HG02973 (cell line): ENCODE measurements at regions not wholly inside any gene's neighbourhood (a gene's known extent, or its start where the extent isn't known, plus 50 kb on each side); places are given as distances from the start of the nearest gene placed in this dataset.

Source experiments
- ATAC-seq: cut with Tn5 transposase; IDR thresholded peaks from one replicate; pipeline ENCODE4 v1.9.1; 2021; ENCODE audit warnings: moderate library complexity; ENCODE audit not compliant: unreplicated experiment

GRCh38 chr6:168886964-168887363, 366.7 kb downstream of the THBS2 start:
- no peak for ATAC-seq

- no peak for ATAC-seq
Observed at GRCh38 chr6:168885751-168886742, 367.6 kb downstream of the THBS2 start.

DNA sequence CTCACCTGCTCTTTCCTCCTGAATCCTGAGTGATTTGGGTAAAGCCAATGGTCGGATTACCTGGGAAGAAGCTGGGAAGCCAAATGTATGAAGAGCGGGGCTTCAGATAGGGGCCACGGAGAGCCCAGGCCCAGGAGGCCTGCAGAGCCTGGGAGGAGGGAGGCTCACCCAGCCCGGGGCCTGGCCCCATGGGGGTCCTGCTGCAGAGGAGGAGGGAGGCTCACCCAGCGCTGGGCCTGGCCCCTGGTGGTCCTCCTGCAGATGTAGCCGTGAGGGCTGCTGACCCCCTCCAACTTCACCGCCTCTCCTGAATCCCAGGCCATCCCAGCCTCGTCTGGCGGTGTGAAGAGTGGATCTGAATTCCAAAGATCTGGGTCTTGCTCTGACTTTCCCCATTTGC, 368.4 kb downstream of the THBS2 start:
- no peak for ATAC-seq

DNA sequence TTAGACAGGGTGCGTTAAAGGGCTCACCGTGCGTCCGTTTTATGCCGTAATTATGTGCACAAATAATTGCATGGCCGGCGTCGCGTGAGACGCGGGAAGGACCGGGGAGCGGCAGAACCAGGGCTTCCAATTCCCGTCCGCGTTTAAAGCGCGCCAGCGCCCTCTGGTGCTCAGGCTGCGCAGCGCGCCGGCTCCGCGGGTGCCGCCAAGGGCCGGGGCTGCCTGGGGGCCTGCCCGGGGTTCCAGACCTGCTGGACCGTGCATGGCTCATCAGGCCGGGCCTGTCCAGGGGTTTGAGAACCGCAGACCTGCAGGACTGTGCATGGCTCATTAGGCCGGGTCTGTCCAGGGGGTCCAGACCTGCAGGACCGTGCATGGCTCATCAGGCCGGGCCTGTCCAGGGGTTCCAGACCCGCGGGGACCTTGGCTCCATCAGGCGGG, 369.0 kb downstream of the THBS2 start:
- ATAC-seq = peak; percentile 89

DNA sequence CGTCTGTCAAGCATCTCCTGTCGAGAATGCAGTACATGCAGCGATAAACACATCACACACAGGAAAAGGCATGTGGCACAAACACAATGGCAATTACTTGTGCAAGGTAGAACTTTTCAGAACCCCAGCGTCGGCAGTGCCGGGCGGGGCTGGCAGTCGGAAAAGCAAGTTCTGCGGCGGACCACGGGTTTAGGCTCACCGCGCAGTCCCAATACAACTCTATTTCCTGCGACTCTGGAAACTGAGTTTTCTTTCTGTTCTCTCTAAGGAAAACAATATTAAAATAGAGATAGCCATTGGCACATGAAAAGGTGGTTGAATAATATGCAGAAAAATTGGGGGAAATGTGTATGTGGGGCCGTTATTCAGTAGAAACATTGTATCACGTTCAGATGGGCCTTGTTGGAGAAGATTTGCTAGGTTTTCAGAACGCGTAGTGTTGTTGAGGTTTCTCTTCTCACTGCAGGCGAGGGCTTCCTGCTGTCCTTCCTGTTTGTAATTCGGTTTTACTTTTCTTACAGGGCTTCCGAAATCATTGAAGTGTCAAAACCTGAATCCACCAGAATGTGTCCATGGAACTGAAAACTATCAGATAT, 369.5 kb downstream of the THBS2 start:
- ATAC-seq = peak; percentile 22

GRCh38 chr6:168883410-168884049, 370.1 kb downstream of the THBS2 start:
- ATAC-seq = no peak

DNA sequence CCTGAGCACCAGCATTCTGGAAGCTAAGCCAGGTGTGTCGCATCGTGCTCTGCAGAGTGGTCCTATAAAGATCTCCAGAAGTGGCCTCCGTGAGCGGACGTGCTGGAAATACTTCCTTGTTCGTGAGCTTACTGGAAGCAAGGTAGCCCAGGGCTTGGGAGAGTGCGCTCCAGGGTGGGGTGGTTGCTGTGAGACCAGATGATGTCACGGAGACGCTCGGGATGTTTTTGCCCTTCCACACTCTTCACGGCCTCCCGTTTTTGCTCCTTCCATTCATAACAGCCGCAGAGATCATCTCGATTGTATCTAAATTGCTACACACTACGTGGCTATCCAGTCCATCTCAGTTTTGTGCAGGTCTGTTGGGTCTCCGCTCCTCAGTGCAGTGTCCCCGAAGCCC, 373.4 kb downstream of the THBS2 start:
- ATAC-seq = no peak

DNA sequence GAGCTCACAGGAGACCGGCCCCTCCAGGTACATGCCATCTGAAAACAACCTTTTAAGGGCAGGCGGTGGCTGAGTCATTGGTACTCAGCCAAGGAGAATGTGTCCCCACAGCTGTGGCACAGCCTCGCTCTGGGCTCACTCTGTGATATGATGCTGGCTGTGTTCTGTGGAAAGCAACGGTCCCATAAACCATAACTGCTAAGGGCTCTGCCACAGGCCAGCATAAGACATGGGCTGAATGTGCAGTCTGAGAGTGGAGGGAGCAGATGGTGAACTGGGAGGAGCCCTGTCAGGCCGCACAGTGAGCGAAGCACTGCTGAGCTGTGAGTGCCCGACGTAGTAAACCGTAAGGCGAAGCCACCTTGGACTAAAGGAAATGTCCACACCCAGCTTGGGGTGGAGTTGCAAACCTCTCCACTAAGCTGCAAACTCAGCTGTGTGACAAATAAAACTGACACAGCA, 375.8 kb downstream of the THBS2 start:
- no peak for ATAC-seq

DNA sequence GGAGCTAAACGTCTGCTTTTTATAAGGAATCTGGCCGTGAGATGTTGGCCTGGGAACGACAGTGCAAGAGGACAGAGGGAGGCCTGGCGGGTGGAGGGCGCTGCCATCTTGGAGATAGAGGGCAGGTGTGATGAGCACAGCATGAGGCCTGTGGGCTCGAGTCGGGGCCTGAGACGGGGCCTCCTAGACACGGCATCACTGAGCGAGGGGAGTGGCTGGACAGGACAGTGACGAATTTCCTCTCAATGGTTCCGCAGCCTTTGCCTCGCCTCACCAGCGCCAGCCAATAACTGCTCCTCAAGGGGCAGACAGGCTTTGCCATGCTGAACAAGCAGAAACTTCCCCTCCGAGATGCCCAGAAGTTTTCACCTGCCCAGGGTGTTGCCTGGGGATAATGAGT, 376.7 kb downstream of the THBS2 start:
- ATAC-seq = no peak

- ATAC-seq = no peak
Observed at GRCh38 chr6:168875811-168876576, 377.7 kb downstream of the THBS2 start.

GRCh38 chr6:168874637-168875036, 379.0 kb downstream of the THBS2 start:
- ATAC-seq = no peak

DNA sequence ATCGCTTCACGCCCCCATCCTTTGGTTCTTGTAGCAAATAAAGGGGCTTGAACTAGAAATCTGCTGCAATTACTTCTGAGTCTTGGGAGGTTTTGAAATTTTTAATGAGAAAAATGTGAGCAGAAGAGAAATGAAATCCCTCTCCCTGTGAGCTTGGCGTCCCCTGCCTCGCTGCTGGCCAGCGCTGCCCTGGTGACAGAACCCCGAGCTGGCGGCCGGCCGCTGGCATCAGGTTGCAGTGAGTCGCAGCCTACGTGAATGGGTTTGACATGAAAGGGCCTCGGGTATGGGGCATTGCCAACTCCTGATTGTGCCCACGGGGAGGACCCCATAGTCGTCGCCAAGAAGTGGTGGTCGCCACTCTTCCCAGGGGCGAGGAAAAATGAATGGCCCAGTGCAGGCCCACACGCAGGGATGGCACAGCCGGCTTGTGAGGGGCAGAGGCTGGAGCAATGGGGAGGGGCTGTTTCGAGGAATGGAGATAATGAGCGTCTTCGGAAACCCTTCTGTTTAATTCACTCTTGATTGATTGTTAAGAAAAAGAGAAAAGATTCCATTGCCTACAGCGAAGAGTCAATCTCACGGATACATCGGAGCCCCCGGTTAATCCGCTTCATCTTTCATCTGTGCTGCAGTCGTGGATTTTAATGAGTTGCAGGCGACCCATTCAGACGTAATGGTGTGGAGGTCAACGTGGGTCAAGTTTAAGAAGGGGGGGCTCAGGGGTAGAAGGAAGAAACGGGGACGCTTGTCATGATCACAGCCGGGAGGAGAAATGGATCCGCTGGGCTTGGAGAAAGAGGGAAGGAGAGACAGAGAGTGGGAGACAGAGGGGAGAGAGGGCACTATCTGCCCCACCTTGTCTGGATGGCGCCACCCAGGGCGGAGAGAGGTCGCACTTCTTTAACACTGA, 380.1 kb downstream of the THBS2 start:
- ATAC-seq = no peak

DNA sequence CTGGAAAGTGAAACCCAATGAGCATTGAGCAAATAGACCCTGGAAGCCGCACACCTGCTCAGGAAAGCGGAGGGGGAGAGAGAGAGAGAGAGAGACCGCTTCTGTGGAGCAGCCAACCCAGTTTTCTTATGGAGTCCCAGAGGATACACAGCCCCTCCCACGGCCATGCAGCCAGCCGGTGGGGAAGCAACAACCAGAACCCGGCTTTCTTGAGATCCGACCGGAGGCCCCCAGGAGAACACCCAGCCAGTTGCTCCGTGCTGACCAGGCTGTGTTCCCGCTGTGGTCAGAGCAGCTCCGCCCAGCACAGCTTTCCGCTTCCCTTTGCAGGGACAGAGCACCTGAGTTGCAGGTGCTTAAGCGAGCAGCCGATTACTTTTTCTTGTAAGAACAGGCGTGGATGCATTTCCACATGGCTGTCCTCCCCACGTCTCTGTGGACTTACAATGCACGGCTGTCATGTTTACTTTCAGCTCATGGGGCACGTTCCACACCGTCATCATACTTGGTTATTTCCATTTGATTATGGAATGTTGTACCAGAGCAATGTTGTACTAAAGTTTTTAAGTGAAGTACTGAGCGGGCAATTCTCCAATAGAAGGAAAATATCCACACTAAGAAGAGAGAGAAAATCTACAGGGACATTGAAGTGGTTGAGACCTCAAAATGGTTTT, 381.9 kb downstream of the THBS2 start:
- no peak for ATAC-seq

DNA sequence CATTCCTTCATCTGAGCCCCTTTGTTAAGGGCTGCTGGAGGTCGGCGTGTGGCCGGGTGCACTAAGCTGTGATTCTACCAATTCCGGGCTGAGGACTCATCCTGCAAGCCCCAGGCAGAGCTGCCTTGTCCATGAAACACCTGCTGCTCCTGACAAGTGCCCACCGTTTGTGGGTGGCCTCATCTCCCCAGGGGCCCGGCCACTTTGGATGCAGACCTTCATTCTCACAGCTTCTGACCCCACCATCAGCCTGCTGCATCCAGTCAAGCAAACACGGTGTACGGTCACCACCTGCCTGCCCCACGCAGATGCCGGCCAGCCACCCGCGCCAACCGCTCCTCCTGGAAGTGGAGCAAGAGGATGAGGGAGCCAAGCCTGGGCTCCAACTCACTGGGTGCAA, 382.7 kb downstream of the THBS2 start:
- ATAC-seq = no peak

DNA sequence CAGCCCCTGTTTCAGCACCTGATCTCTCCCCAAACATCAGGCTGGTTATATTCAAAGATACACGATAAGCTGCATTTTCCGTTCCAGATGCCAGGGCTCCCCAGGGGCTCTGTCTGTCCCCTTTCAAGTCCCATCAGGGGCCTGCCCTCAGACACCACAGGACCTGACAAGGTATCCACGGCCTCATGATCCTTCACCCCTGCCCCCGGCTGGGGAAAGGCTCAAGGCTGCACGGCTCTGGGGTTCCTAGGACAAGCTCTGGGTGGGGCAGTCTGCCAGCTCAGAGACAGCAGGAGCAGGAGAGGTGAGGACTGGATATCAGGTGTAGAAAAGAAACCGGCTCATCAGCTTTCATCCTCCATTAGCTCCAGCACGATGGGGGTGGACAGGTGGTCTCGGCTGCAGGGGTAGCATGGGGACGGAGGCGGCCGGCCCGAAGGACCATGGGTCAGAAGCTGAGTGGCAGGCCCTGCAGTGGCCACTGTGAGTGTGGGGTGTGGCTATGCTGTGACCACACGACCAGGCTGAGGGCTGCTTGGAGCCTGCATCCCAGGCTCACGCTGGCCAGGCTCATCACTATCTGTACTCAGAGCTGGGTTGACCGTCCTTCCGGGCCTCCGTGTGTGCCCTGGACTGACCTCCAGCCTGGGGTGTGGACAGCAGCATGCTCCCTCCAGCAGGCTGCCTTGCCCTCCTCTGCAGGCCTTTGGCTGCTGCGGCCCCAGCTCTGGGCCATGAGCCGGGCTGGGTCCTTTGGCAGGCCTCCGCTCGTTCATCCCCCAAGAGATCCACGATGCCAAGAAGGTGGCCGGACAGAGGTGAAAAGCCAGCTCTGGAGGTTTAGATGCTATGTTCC, 386.2 kb downstream of the THBS2 start:
- ATAC-seq = no peak

- no peak for ATAC-seq
Observed at GRCh38 chr6:168866534-168866933, 387.1 kb downstream of the THBS2 start.

GRCh38 chr6:168865522-168865921, 388.1 kb downstream of the THBS2 start:
- ATAC-seq = no peak
